ENCODE measurements at regions not wholly inside any gene's neighbourhood (a gene's known extent, or its start where the extent isn't known, plus 50 kb on each side); places are given as distances from the start of the nearest gene placed in this dataset.

DNA sequence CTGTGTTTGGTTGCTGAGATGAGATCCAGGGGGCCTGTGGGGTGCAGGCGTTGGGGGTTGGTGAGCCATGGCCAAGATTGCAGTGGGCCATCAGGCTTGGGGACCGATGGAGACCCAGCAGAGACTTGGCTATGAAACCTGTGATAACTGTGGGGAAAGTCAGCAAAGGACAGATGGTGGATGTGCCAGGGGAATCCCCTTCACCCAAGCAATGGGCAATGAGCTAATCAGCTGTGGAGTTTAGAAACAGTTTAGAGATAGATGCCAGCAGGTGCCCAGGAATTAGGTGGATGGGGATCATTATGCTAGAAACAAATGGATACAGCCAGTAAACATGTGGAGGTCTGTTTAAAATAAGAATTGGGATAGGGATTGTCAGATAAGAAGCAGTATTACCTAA, 151.4 kb upstream of the FERD3L start:
- Histone ChIP-seq H3F3A (replicated peaks; ENCODE audit: insufficient read depth) (no peaks in the 10 kb centered on the region), H3K27me3 (ENCODE audit: insufficient read depth) (peaks cover 11% of the 10 kb centered on the region; the same call in 1 of the 2 replicates), H3K4me3 (ENCODE audit: low read depth in 2 of 2, low read length in 1 of 2) (no peak overlapping the region), H3K4me1 (ENCODE audit: control insufficient read depth in 1 of 2, insufficient read depth in 2 of 2, low read depth in 1 of 2, low read length in 1 of 2) (no peaks in the 10 kb centered on the region), H3K36me3 (replicated peaks in 1 of 2; ENCODE audit: control insufficient read depth in 1 of 2, insufficient read depth in 2 of 2, low read length in 1 of 2) (no peaks in the 10 kb centered on the region), H3K79me2 (ENCODE audit: insufficient read depth) (no peaks in the 10 kb centered on the region), H2AFZ (ENCODE audit: low read depth) (no peak overlapping the region), H3K9ac (no peak overlapping the region), H3K4me2 (no peak overlapping the region), H3K9me3 (no peaks in the 10 kb centered on the region), H3K27ac (ENCODE audit: low read depth in 2 of 2, low read length in 1 of 2) (no peak overlapping the region), H4K20me1 (ENCODE audit: insufficient read depth) (no peaks in the 10 kb centered on the region), H3K9me2 (no peaks in the 10 kb centered on the region)
- WGBS (ENCODE audit: low lambda C conversion rate), result 0% methylated on average over 2 of the region's 2 CpGs
- ChIA-PET POLR2A (no interaction called here), CTCF (no interaction called here)
- DNase-seq, result no peak
- no peak for TF ChIP-seq POLR2AphosphoS5 (IDR thresholded peaks at IDR 0.05; ENCODE audit: low read depth, low read length)
- no peak for TF ChIP-seq MEF2A (IDR thresholded peaks at IDR 0.05; ENCODE audit: borderline replicate concordance, low read depth)
- no peak for TF ChIP-seq EP300 (IDR thresholded peaks at IDR 0.05; ENCODE audit: borderline replicate concordance in 1 of 2, low read depth in 1 of 2, low read length in 1 of 2)
- TF ChIP-seq JUND (IDR thresholded peaks at IDR 0.05), result no peak
- TF ChIP-seq NRF1 (IDR thresholded peaks at IDR 0.05; ENCODE audit: low read depth, low read length), result no peak
- TF ChIP-seq, protein P1, sequence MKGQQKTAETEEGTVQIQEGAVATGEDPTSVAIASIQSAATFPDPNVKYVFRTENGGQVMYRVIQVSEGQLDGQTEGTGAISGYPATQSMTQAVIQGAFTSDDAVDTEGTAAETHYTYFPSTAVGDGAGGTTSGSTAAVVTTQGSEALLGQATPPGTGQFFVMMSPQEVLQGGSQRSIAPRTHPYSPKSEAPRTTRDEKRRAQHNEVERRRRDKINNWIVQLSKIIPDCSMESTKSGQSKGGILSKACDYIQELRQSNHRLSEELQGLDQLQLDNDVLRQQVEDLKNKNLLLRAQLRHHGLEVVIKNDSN (IDR thresholded peaks at IDR 0.05; ENCODE audit: borderline replicate concordance, low read depth), result no peak
- no peak for TF ChIP-seq TAF1 (IDR thresholded peaks at IDR 0.05; ENCODE audit: borderline replicate concordance, low read depth, low read length)

DNA sequence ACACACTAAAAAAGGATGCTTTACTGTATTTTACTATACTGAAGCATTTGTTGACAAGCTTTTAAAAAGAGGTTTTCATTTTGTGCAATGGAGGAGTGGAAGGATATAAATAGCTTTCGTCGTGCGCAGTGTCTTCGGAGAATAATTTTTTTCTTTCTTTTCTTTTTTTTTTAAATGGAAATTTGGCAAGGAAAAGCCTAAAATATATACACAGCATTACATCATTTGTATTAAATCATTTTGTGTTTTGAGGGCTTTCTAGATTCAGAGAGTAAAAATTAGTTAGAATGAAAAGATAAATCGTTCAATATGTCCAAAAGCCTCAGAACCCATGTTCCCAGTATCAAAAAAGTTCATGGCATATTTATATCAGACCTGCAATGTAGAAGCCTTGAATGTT, 150.2 kb upstream of the FERD3L start:
- H3K27ac ChIP-seq (ENCODE audit: low read depth in 2 of 2, low read length in 1 of 2), result no peak overlapping the region
- H2AFZ ChIP-seq (ENCODE audit: low read depth), result no peak overlapping the region
- CTCF ChIA-PET, result interaction anchor here (0.6 to 1.0 kb wide), 2 partner anchors 9 to 250 kb away, joined by 3 read pairs; no protein-coding TSS in a partner anchor
- no peaks in the 10 kb centered on the region for H3K9me3 ChIP-seq
- DNase-seq, result no peak
- no peak overlapping the region for H3K4me2 ChIP-seq
- no peaks in the 10 kb centered on the region for H3K9me2 ChIP-seq
- H3K36me3 ChIP-seq (replicated peaks in 1 of 2; ENCODE audit: control insufficient read depth in 1 of 2, insufficient read depth in 2 of 2, low read length in 1 of 2), result no peaks in the 10 kb centered on the region
- no peaks in the 10 kb centered on the region for H3K79me2 ChIP-seq (ENCODE audit: insufficient read depth)
- no peaks in the 10 kb centered on the region; a peak in 1 of 4 replicates for H3K4me1 ChIP-seq (ENCODE audit: control insufficient read depth in 1 of 2, insufficient read depth in 2 of 2, low read depth in 1 of 2, low read length in 1 of 2)
- no peak overlapping the region for H3K9ac ChIP-seq
- POLR2A ChIA-PET, result no interaction called here
- WGBS (ENCODE audit: low lambda C conversion rate), result 32% methylated on average over 5 of the region's 5 CpGs
- TF ChIP-seq MXI1 (IDR thresholded peaks at IDR 0.05; ENCODE audit: low read depth, low read length), result no peak
- H3K4me3 ChIP-seq (ENCODE audit: low read depth in 2 of 2, low read length in 1 of 2), result no peak overlapping the region
- H3F3A ChIP-seq (replicated peaks; ENCODE audit: insufficient read depth), result no peaks in the 10 kb centered on the region
- H3K27me3 ChIP-seq (ENCODE audit: insufficient read depth), result peaks cover 8% of the 10 kb centered on the region; the same call in 1 of the 2 replicates
- no peaks in the 10 kb centered on the region for H4K20me1 ChIP-seq (ENCODE audit: insufficient read depth)

DNA sequence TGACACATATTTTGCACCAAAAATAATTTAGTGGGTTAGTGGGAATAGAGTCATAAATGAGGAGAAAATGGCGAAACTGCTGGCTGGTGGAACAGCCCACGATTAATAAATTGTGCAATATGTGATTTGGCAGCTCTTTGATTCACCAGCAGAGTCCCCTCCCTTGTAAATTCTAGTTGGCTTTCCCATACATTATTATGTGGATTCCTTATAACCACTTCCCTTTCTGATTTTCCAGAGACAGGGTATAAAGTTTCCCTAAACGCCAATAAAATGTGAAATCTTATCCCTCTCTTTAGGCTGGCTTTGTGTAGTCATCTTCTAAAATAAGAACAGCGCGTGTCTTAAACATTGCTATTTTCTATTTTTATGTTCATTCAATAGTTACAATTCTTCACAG, 149.4 kb upstream of the FERD3L start:
- Histone ChIP-seq H3K4me2 (no peak overlapping the region), H3K27ac (ENCODE audit: low read depth in 2 of 2, low read length in 1 of 2) (no peak overlapping the region)

More for the DNA sequence above, 149.4 kb upstream of the FERD3L start:
- Histone ChIP-seq H3K4me1 (ENCODE audit: control insufficient read depth in 1 of 2, insufficient read depth in 2 of 2, low read depth in 1 of 2, low read length in 1 of 2) (no peaks in the 10 kb centered on the region; a peak in 1 of 4 replicates), H3F3A (replicated peaks; ENCODE audit: insufficient read depth) (no peaks in the 10 kb centered on the region), H3K27me3 (ENCODE audit: insufficient read depth) (peaks cover 7% of the 10 kb centered on the region; the same call in 1 of the 2 replicates), H3K79me2 (ENCODE audit: insufficient read depth) (no peaks in the 10 kb centered on the region), H3K9me2 (no peaks in the 10 kb centered on the region), H3K9ac (no peak overlapping the region), H3K36me3 (replicated peaks in 1 of 2; ENCODE audit: control insufficient read depth in 1 of 2, insufficient read depth in 2 of 2, low read length in 1 of 2) (no peaks in the 10 kb centered on the region), H3K4me3 (ENCODE audit: low read depth in 2 of 2, low read length in 1 of 2) (no peak overlapping the region), H4K20me1 (ENCODE audit: insufficient read depth) (no peaks in the 10 kb centered on the region), H3K9me3 (no peaks in the 10 kb centered on the region), H2AFZ (ENCODE audit: low read depth) (no peak overlapping the region)
- no peak for DNase-seq
- ChIA-PET POLR2A (no interaction called here), CTCF (interaction anchor here (0.6 kb wide), 1 partner anchor 26 kb away, joined by 3 read pairs; no protein-coding TSS in a partner anchor)
- TF ChIP-seq NRF1 (IDR thresholded peaks at IDR 0.05; ENCODE audit: low read depth, low read length), result no peak
- TF ChIP-seq, protein P2, sequence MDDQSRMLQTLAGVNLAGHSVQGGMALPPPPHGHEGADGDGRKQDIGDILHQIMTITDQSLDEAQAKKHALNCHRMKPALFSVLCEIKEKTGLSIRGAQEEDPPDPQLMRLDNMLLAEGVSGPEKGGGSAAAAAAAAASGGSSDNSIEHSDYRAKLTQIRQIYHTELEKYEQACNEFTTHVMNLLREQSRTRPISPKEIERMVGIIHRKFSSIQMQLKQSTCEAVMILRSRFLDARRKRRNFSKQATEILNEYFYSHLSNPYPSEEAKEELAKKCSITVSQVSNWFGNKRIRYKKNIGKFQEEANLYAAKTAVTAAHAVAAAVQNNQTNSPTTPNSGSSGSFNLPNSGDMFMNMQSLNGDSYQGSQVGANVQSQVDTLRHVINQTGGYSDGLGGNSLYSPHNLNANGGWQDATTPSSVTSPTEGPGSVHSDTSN (IDR thresholded peaks at IDR 0.05), result no peak
- TF ChIP-seq TEAD4 (IDR thresholded peaks at IDR 0.05; ENCODE audit: borderline replicate concordance, insufficient read depth), result no peak
- TF ChIP-seq, protein P3, sequence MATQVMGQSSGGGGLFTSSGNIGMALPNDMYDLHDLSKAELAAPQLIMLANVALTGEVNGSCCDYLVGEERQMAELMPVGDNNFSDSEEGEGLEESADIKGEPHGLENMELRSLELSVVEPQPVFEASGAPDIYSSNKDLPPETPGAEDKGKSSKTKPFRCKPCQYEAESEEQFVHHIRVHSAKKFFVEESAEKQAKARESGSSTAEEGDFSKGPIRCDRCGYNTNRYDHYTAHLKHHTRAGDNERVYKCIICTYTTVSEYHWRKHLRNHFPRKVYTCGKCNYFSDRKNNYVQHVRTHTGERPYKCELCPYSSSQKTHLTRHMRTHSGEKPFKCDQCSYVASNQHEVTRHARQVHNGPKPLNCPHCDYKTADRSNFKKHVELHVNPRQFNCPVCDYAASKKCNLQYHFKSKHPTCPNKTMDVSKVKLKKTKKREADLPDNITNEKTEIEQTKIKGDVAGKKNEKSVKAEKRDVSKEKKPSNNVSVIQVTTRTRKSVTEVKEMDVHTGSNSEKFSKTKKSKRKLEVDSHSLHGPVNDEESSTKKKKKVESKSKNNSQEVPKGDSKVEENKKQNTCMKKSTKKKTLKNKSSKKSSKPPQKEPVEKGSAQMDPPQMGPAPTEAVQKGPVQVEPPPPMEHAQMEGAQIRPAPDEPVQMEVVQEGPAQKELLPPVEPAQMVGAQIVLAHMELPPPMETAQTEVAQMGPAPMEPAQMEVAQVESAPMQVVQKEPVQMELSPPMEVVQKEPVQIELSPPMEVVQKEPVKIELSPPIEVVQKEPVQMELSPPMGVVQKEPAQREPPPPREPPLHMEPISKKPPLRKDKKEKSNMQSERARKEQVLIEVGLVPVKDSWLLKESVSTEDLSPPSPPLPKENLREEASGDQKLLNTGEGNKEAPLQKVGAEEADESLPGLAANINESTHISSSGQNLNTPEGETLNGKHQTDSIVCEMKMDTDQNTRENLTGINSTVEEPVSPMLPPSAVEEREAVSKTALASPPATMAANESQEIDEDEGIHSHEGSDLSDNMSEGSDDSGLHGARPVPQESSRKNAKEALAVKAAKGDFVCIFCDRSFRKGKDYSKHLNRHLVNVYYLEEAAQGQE (IDR thresholded peaks at IDR 0.05; ENCODE audit: low read depth, low read length), result no peak
- TF ChIP-seq GABPA (IDR thresholded peaks at IDR 0.05; ENCODE audit: low read depth), result no peak
- TF ChIP-seq FOSL2 (IDR thresholded peaks at IDR 0.05; ENCODE audit: borderline replicate concordance, low read depth), result no peak
- 37% methylated on average over 5 of the region's 5 CpGs for WGBS (ENCODE audit: low lambda C conversion rate)
